Stimulated activated CD4-positive, alpha-beta T cell treated with anti-CD3 and anti-CD28 coated beads, TNF-alpha, amount 100 ng/mL, for 24 hours (primary cell): ENCODE measurements at regions not wholly inside any gene's neighbourhood (a gene's known extent, or its start where the extent isn't known, plus 50 kb on each side); places are given as distances from the start of the nearest gene placed in this dataset.

Experiments
- DNase-seq, 3 experiments: peaks; one replicate each; pipeline ENCODE4 v3.0.0-alpha.2; 2020; ENCODE audit warnings: low read depth in 3 of 3

DNA sequence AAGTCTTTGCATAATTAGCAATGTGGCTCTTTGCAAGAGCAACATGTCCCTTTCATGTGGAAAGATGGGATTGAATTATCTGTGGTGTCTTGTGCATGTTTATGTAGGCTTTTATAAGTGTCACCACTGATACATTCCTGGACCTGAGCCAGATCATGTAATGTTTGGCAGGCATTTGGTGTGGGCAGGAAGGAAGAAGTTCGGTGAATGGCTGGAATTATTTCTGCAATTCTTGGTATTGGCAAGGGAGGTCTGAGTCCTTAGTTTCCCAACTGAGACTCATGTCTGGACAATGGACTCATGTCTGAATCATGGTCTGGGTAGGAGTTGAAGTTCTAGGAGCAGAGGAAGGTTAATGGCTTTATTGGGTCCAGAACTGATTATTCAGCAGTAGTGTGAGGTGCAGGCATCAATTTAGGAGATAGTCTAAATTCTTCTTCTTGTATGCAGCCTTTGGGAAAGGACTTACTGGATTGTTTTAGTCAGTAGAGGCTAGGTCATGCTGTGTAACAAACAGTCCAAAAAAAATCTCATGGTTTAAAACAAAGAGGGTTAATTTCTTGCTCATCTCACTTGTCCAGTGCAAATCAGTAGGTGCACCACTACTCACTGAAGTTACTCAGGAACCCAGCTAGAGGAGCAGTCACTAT lies 186.5 kb upstream of the LHX5 start:
- no peak for DNase-seq

- no peak for DNase-seq
These were observed 184.2 kb upstream of the LHX5 start for GRCh38 chr12:113655919-113656318.

DNA sequence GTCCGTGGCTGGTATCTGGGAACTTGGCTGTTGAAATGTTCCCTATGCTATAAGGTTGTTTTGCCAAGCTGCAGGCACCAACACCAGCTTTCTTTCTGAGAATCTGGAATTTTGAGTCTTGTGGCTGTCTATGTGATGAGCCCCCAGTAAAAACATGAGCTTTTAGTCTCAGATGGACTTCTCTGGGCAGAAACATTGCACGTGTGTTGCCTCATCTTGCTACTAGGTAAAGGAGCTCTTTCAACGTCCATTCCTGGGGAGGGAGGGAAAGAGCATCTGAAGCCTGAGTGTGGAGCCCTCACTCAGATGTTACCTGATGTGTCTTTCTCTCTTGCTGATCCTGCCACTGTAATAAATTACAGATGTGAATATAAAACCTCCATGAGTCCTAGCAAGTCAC lies 183.8 kb upstream of the LHX5 start:
- no peak for DNase-seq

DNA sequence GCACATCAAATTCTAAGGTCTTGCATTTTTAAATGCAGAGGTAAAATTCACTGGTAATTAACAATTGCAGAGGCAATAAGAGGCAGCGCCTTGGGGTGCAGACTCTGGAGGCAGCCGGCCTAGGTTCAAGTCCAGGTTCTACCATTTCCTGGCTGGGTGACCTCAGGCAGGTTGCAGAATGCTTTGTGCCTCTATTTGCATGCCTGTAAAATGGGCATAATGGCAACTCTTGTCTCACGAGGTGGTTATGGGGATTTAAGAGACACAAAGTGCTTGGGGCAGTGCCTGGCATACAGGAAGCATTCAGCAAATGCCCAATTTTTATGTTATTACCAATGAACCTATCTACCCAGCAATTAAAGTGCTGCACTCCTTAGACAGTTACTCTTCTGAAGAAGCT lies 180.0 kb upstream of the LHX5 start:
- no peak for DNase-seq

DNA sequence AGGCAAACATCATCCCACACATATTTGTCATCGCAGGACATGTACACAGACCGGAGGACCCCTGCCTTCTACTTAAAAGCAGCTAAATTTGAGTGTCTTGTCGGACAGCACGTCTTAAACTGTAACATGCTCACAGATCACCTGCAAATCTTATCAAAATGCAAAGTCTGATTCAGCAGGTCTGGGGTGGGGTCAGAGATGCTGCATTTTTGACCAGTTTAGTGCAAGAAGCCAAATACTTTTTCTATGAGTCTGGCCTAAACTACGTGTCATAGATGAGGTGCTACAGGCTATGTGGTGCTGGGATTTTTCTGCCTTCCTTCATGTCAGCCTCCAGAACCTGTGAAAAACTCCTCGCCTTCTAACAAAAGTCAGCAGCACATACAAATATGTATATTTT lies 178.8 kb upstream of the LHX5 start:
- DNase-seq: no peak

DNA sequence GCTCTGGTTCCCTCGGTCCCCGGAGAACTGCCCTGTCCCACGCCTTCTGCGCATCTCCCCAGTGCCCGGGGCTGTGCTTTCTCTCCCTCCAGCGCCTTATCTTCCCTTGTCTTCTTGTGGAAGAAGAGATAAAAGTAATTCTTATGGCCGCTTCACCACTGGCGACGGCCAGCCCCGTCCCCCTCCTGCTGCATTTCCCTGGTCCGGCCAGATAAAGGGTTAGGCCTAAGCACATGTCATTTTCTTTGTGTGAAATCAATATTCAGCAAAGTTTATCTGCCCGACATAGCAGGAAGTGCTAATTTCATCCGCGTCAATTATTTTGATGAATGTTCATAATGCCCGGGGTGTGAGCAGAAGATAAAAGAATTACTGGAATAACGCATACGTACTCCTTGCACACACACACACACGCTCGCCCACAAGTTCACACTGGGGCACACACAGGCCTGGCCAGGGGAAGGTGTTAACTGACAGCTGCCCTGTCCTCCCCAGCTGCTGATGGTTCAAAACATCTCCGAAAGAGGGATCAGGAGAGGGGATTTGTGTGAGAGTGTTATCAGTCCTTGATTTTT lies 177.7 kb upstream of the LHX5 start:
- DNase-seq: no peak

DNA sequence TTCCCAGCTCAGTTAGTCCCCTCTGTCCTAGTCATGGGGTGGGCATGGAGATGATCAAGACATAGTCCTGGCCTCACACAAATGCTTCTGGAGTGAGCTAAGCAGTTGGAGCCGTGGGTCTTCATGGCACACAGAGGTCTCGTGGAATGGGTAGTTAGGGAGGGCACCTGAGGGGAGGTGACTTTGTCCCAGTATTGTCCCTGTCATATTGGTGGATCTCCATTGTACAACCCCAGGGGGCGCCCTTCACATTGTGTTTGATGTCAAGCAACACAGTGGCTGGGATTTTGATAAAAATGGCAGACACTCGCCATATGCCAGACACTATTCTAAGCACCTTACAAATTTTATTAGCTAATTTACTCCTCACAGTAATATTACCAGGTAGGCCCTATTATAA lies 175.4 kb upstream of the LHX5 start:
- DNase-seq: no peak

- no peak for DNase-seq
These were observed 173.9 kb upstream of the LHX5 start for GRCh38 chr12:113645603-113646002.

DNA sequence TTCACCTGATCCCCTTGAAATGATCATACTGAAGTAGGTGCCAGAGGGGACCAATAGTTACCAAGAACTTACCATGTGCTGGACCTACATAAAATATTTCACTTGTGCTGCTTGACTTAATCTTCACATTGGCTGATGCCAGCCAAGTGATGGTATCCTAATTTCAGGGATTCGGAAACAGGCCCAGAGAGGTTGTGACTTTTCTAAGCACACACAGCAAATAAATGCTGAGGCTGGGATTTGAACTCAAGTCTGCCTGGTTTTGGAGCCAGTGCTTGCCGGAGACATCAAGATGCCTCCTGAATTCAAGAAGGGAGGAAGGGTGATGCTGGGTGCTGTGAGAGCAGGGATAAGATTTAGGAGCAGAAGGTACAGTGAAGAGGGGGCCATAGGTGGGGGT lies 173.5 kb upstream of the LHX5 start:
- no peak for DNase-seq

DNA sequence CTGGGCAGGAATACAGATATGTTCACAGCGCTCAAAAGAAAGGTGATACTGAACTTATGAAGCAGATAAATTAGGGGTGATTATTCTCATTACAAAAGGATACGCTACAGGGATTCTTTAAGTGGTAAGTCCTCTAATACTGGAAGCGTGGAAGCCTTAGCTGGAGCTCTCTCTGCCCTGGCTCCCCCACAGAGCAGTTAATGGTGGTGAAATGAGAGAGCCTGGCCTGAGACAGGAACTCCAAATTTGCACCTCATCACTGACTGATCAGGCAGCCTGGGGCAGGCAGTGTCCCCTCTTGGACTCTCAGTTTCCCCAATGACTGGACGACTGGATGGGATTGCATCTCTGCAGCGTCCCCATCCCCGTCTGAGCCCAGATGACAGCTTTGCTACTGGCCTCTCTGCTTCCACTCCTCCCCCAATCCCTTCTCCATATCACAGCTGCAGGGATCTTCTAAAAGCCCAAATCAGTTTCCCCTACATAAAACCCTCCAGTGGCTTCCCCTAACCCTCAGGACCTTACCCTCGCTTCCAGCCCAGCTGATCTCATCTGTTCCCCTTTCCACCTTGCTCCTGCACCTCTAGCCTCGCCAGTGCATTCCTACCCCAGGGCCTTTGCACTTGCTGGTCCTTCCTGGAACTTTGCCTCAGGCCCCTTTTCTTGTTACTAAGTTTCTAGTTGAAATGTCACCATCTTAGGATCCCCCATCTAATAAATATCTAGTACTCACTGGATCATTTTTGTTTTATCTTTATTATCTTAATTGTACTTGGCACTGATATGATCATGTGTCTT lies 171.7 kb upstream of the LHX5 start:
- no peak for DNase-seq

DNA sequence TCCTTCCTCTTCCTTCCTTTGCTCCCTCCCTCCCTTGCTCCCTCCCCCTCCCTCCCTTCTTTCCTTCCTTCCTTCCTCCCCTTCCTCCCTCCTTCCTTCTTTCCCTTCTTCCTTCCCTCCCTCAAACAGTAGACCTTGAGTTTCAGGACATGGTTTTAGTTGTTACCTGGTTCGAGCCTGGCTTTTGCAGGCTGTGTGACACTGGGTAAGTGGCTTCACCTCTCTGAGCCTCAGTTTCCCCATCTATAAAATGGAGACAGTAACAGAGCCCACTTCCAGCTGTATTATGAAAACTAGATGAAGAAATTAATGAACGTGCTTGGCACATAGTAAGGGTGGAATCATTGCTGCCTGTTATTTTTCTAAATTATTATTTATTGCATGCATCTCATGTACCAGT lies 171.0 kb upstream of the LHX5 start:
- DNase-seq: no peak

DNA sequence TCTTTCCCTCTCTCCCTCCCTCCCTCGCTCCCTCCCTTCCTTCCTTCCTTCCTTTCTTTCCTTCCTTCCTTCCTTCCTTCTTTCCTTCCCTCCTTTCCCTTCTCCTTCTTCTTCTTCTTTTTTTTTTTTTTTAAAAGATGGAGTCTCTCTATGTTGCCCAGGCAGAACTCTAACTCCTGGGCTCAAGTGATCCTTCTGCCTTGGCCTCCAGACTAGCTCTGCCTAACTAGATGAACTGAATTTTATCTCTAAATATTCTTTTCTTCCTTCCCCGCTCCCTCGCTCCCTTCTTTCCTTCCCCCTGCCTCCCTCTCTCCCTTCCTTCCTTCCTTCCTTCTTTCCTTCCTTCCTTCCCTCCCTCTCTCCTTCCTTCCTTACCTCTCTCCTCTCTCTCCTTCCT lies 170.5 kb upstream of the LHX5 start:
- no peak for DNase-seq

- DNase-seq: no peak
These were observed 169.9 kb upstream of the LHX5 start for GRCh38 chr12:113641426-113642030.

- no peak for DNase-seq
These were observed 169.2 kb upstream of the LHX5 start for GRCh38 chr12:113640837-113641236.

DNA sequence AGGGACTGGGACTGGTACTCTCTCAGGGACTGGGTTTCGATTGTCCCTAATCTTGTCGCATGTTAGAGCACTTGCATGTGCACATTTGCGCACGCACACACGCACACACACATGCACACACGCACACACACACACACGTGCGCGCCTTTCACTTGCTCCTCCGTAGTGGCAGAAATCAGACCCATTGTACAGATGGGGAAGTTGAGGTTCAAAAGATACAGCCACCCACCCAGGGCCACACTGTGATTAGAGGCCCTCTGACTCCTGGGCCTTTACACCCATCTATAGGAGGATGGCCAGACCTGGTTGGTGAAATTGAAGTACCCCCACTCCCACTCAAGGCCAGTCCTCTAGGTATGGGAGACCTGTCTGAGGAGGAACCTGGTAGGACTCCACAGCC lies 167.8 kb upstream of the LHX5 start:
- DNase-seq: no peak

GRCh38 chr12:113638460-113638775 lies 166.7 kb upstream of the LHX5 start:
- DNase-seq: no peak

GRCh38 chr12:113634982-113635381 lies 163.3 kb upstream of the LHX5 start:
- no peak for DNase-seq

DNA sequence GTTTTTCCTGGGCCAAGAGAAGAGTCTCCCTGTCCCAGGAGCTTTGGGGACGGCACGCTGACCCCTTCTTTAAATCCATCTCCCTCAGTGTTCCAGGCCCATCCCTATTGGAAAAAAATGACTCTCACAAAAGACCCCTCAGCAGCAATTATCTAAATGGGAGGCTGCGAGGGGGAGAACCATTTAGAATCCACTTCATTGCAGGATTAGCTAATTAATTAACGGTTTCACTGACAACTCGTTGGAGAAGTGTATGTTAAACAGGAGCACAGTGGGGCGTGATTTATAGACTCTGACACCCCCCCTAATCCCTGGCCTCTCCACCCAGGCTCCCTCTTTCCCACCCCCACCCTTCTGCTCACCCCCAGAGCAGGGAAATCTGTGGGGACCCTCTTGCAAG lies 162.8 kb upstream of the LHX5 start:
- no peak for DNase-seq

GRCh38 chr12:113633678-113634332 lies 162.1 kb upstream of the LHX5 start:
- no peak for DNase-seq

- DNase-seq: no peak
These were observed 159.0 kb upstream of the LHX5 start for GRCh38 chr12:113630625-113631024.

DNA sequence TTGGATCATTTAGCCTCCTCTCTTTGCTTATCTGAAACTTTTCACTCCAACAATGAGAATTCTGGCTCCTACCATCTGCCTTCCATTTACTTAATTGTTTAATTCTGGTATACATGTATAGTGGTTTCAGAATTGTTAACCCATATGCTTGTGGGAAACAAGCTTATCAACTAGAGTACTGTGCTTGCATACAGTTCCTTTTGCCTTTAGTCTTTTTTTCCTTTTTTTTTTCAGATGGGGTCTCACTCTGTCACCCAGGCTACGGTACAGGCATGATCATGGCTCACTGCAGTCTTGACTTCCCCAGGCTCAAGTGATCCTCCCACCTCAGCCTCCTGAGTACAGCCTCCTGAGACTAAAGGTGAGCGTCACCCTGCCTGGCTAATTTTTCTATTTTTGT lies 153.8 kb upstream of the LHX5 start:
- DNase-seq: no peak

- no peak for DNase-seq
These were observed 150.7 kb upstream of the LHX5 start for GRCh38 chr12:113622410-113622809.
